HEK293 (cell line): ENCODE measurements at regions not wholly inside any gene's neighbourhood (a gene's known extent, or its start where the extent isn't known, plus 50 kb on each side); places are given as distances from the start of the nearest gene placed in this dataset.

ENCODE experiments used
- CTCF ChIA-PET: fragments of 350-600 bp; formaldehyde crosslinking; extraction: SDS; loops from one replicate; lab custom pipeline; 2021; ENCODE audit warnings: antibody characterized with exemption; lab: Yijun Ruan, JAX
- POLR2A ChIA-PET: fragments of 300-600 bp; formaldehyde crosslinking; extraction: SDS; loops from one replicate; lab custom pipeline; 2020; ENCODE audit warnings: antibody characterized with exemption, inconsistent platforms; lab: Yijun Ruan, JAX
- H3K27ac ChIP-seq: fragments of 200-500 bp; sonication (Bioruptor generic); 2 replicates; pipeline ENCODE4 v1.5.1; 2014; ENCODE audit warnings: low read depth, low read length, control low read depth, inconsistent platforms; ENCODE audit errors: extremely low read depth
- H3K36me3 ChIP-seq, 2 experiments: fragments of 200-500 bp in 1 of 2; sonication (Bioruptor generic) in 1 of 2; 1 replicate in 1 of 2; 2 replicates in 1 of 2; pipeline ENCODE4 v1.5.1; 2014 to 2017; ENCODE audit warnings: inconsistent platforms in 2 of 2, low read length in 2 of 2; ENCODE audit not compliant: control insufficient read depth in 2 of 2, insufficient read depth in 1 of 2
- H3K4me1 ChIP-seq: fragments of 200-500 bp; sonication (Bioruptor generic); 2 replicates; pipeline ENCODE4 v1.5.1; 2014; ENCODE audit warnings: mild to moderate bottlenecking, low read length, inconsistent platforms; ENCODE audit not compliant: control insufficient read depth, insufficient read depth
- H3K4me3 ChIP-seq: 2 replicates; pipeline ENCODE4 v1.5.1; 2011; ENCODE audit warnings: low read depth, mild to moderate bottlenecking, control low read depth, low read length, moderate library complexity
- H3K9me3 ChIP-seq: fragments of 200-500 bp; sonication (Bioruptor generic); 2 replicates; pipeline ENCODE4 v1.5.1; 2014; ENCODE audit warnings: low read depth, low read length, inconsistent platforms; ENCODE audit not compliant: control insufficient read depth, insufficient read depth
- ELK4 ChIP-seq: IDR thresholded peaks from 2 replicates; pipeline ENCODE4 v1.6.1; 2011; ENCODE audit warnings: mild to moderate bottlenecking, low read depth, low read length, borderline replicate concordance
- HOXA7 ChIP-seq: sonication (generic); formaldehyde crosslinking; IDR thresholded peaks from 2 replicates; pipeline ENCODE4 v1.8.1; 2022; ENCODE audit warnings: missing genetic modification reagents, borderline replicate concordance
- MYNN ChIP-seq: fragments of 450-650 bp; formaldehyde crosslinking; IDR thresholded peaks from 2 replicates; pipeline ENCODE4 v1.5.1; 2016; ENCODE audit warnings: missing biosample characterization, missing genetic modification characterization, borderline replicate concordance
- REST ChIP-seq: fragments of 450-650 bp; formaldehyde crosslinking; IDR thresholded peaks from 2 replicates; pipeline ENCODE4 v1.5.1; 2016; ENCODE audit warnings: missing biosample characterization, missing genetic modification characterization
- SALL2 ChIP-seq: fragments of 450-650 bp; formaldehyde crosslinking; IDR thresholded peaks from 2 replicates; pipeline ENCODE4 v1.5.0; 2017; ENCODE audit warnings: missing biosample characterization, mild to moderate bottlenecking, missing genetic modification characterization, borderline replicate concordance
- SCRT2 ChIP-seq: fragments of 450-650 bp; formaldehyde crosslinking; IDR thresholded peaks from 2 replicates; pipeline ENCODE4 v1.5.1; 2016; ENCODE audit warnings: missing biosample characterization, missing genetic modification characterization
- YY2 ChIP-seq: fragments of 450-650 bp; formaldehyde crosslinking; IDR thresholded peaks from 2 replicates; pipeline ENCODE4 v1.5.1; 2016; ENCODE audit warnings: missing biosample characterization, missing genetic modification characterization
- ZFP3 ChIP-seq: fragments of 450-650 bp; formaldehyde crosslinking; IDR thresholded peaks from 2 replicates; pipeline ENCODE4 v1.5.1; 2016; ENCODE audit warnings: low read depth, missing biosample characterization, missing genetic modification characterization
- ZNF146 ChIP-seq: fragments of 450-650 bp; formaldehyde crosslinking; IDR thresholded peaks from 2 replicates; pipeline ENCODE4 v1.5.1; 2016; ENCODE audit warnings: missing biosample characterization, missing genetic modification characterization
- ZNF184 ChIP-seq: fragments of 450-650 bp; IDR thresholded peaks from 2 replicates; pipeline ENCODE4 v1.5.1; 2018; ENCODE audit warnings: missing biosample characterization, mild to moderate bottlenecking, missing genetic modification characterization
- ZNF239 ChIP-seq: fragments of 450-650 bp; formaldehyde crosslinking; IDR thresholded peaks from 2 replicates; pipeline ENCODE4 v1.5.1; 2016; ENCODE audit warnings: missing biosample characterization, missing genetic modification characterization
- ZNF274 ChIP-seq, 2 experiments: fragments of 200-500 bp in 1 of 2; fragments of 450-650 bp in 1 of 2; sonication (Bioruptor generic) in 1 of 2; formaldehyde crosslinking in 1 of 2; IDR thresholded peaks; 2 replicates each; pipeline versions ENCODE4 v1.5.1 to v1.6.1; 2014 to 2016; ENCODE audit warnings: borderline replicate concordance in 1 of 2, inconsistent platforms in 1 of 2, low read length in 1 of 2, missing biosample characterization in 1 of 2, missing genetic modification characterization in 1 of 2
- ZNF354C ChIP-seq: fragments of 450-650 bp; formaldehyde crosslinking; IDR thresholded peaks from 2 replicates; pipeline ENCODE4 v1.5.1; 2016; ENCODE audit warnings: missing biosample characterization, missing genetic modification characterization, low read depth, borderline replicate concordance
- ZNF37A ChIP-seq: fragments of 450-650 bp; IDR thresholded peaks from 2 replicates; pipeline ENCODE4 v1.5.1; 2018; ENCODE audit warnings: missing biosample characterization, missing genetic modification characterization
- ZNF426 ChIP-seq: fragments of 450-650 bp; formaldehyde crosslinking; IDR thresholded peaks from 2 replicates; pipeline ENCODE4 v1.5.1; 2017; ENCODE audit warnings: missing biosample characterization, missing genetic modification characterization, mild to moderate bottlenecking, inconsistent platforms, moderate library complexity
- ZNF529 ChIP-seq: fragments of 450-650 bp; formaldehyde crosslinking; IDR thresholded peaks from 2 replicates; pipeline ENCODE4 v1.5.1; 2017; ENCODE audit warnings: missing genetic modification characterization, missing biosample characterization; ENCODE audit not compliant: insufficient replicate concordance
- ZNF600 ChIP-seq: fragments of 450-650 bp; formaldehyde crosslinking; IDR thresholded peaks from 2 replicates; pipeline ENCODE4 v1.5.1; 2016; ENCODE audit warnings: missing biosample characterization, missing genetic modification characterization
- ZNF623 ChIP-seq: fragments of 450-650 bp; formaldehyde crosslinking; IDR thresholded peaks from 2 replicates; pipeline ENCODE4 v1.5.1; 2016; ENCODE audit warnings: missing biosample characterization, missing genetic modification characterization
- ZNF624 ChIP-seq: fragments of 450-650 bp; formaldehyde crosslinking; IDR thresholded peaks from 2 replicates; pipeline ENCODE4 v1.5.1; 2017; ENCODE audit warnings: missing biosample characterization, missing genetic modification characterization
- ZNF843 ChIP-seq: fragments of 450-650 bp; formaldehyde crosslinking; IDR thresholded peaks from 2 replicates; pipeline ENCODE4 v1.5.1; 2016; ENCODE audit warnings: missing biosample characterization, missing genetic modification characterization
- TF ChIP-seq, protein P1 (sequence below): fragments of 450-650 bp; IDR thresholded peaks from 2 replicates; pipeline ENCODE4 v1.5.1; 2018; ENCODE audit warnings: missing biosample characterization, missing genetic modification characterization
- TF ChIP-seq, protein P2 (sequence below): fragments of 450-650 bp; formaldehyde crosslinking; IDR thresholded peaks from 2 replicates; pipeline ENCODE4 v1.5.0; 2017; ENCODE audit warnings: missing biosample characterization, missing genetic modification characterization, borderline replicate concordance

GRCh38 chr11:42661942-42662341, 649.9 kb upstream of the API5 start:
- TF ChIP-seq ZFP3 (tag by site-specific recombination): no peak
- TF ChIP-seq YY2 (tag by site-specific recombination): no peak
- no peak for TF ChIP-seq ZNF184
- TF ChIP-seq ZNF843 (tag by site-specific recombination): no peak
- no peak for TF ChIP-seq ZNF426 (tag by site-specific recombination)
- no peak for TF ChIP-seq ZNF37A (tag by site-specific recombination)
- Histone ChIP-seq H3K4me3 (no peak overlapping the region), H3K4me1 (no peaks in the 10 kb centered on the region), H3K36me3 (no peaks in the 10 kb centered on the region), H3K27ac (no peak overlapping the region), H3K9me3 (no peaks in the 10 kb centered on the region)
- ChIA-PET POLR2A (no interaction called here), CTCF (no interaction called here)

- Histone ChIP-seq H3K36me3 (no peaks in the 10 kb centered on the region), H3K4me3 (no peak overlapping the region), H3K4me1 (no peaks in the 10 kb centered on the region), H3K27ac (no peak overlapping the region), H3K9me3 (no peaks in the 10 kb centered on the region)
- CTCF ChIA-PET: no interaction called here
- TF ChIP-seq ZNF274 (IDR thresholded peaks at IDR 0.05; ENCODE audit: low read length): no peak
- no peak for TF ChIP-seq ZNF274 (tag by site-specific recombination; IDR thresholded peaks at IDR 0.05; ENCODE audit: borderline replicate concordance)
- TF ChIP-seq ZNF529 (tag by site-specific recombination): no peak
- no peak for TF ChIP-seq MYNN (tag by site-specific recombination)
- no peak for TF ChIP-seq SALL2 (tag by site-specific recombination)
- TF ChIP-seq ZNF37A (tag by site-specific recombination): no peak
- no peak for TF ChIP-seq ZNF354C (tag by site-specific recombination)
- no peak for TF ChIP-seq ELK4
- TF ChIP-seq, protein P1, sequence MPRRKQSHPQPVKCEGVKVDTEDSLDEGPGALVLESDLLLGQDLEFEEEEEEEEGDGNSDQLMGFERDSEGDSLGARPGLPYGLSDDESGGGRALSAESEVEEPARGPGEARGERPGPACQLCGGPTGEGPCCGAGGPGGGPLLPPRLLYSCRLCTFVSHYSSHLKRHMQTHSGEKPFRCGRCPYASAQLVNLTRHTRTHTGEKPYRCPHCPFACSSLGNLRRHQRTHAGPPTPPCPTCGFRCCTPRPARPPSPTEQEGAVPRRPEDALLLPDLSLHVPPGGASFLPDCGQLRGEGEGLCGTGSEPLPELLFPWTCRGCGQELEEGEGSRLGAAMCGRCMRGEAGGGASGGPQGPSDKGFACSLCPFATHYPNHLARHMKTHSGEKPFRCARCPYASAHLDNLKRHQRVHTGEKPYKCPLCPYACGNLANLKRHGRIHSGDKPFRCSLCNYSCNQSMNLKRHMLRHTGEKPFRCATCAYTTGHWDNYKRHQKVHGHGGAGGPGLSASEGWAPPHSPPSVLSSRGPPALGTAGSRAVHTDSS (tag by site-specific recombination): no peak
- POLR2A ChIA-PET: interaction anchor here (0.5 kb wide), 1 partner anchor 1263 kb away, joined by 3 read pairs; no protein-coding TSS in a partner anchor
Measured at GRCh38 chr11:42669248-42669976, 642.4 kb upstream of the API5 start.

DNA sequence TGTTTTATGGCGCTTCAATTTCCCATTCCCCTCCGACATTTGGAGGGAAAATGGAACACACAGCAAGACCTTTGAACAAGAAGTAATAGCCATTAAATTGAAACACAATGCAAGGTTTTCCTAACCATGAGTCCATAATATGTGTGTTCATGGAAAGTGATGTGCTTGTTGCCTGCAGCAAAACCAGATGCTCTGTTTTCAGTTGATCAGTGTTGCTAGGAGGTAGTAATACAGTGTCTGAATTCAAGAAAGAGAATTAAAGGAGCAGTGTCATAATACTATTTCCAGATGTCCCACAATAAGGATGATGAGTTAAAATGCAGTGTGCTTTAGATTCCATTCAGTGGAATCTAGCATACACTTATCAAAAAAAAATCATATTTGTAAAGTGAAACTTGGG, 637.4 kb upstream of the API5 start:
- Histone ChIP-seq H3K27ac (no peak overlapping the region), H3K4me3 (no peak overlapping the region), H3K4me1 (no peaks in the 10 kb centered on the region), H3K36me3 (no peaks in the 10 kb centered on the region), H3K9me3 (no peaks in the 10 kb centered on the region)
- ChIA-PET POLR2A (no interaction called here), CTCF (no interaction called here)
- TF ChIP-seq ZNF146 (tag by site-specific recombination) (no peak), HOXA7 (CRISPR knock-in tag) (no peak), REST (tag by site-specific recombination) (no peak), MYNN (tag by site-specific recombination) (no peak), ZNF239 (no peak), ZNF624 (tag by site-specific recombination) (no peak), SCRT2 (tag by site-specific recombination) (no peak), ZNF600 (tag by site-specific recombination) (no peak), ZNF623 (tag by site-specific recombination) (no peak)
- TF ChIP-seq, protein P2, sequence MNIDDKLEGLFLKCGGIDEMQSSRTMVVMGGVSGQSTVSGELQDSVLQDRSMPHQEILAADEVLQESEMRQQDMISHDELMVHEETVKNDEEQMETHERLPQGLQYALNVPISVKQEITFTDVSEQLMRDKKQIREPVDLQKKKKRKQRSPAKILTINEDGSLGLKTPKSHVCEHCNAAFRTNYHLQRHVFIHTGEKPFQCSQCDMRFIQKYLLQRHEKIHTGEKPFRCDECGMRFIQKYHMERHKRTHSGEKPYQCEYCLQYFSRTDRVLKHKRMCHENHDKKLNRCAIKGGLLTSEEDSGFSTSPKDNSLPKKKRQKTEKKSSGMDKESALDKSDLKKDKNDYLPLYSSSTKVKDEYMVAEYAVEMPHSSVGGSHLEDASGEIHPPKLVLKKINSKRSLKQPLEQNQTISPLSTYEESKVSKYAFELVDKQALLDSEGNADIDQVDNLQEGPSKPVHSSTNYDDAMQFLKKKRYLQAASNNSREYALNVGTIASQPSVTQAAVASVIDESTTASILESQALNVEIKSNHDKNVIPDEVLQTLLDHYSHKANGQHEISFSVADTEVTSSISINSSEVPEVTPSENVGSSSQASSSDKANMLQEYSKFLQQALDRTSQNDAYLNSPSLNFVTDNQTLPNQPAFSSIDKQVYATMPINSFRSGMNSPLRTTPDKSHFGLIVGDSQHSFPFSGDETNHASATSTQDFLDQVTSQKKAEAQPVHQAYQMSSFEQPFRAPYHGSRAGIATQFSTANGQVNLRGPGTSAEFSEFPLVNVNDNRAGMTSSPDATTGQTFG: no peak
